Naive thymus-derived CD8-positive, alpha-beta T cell (primary cell): ENCODE measurements at regions not wholly inside any gene's neighbourhood (a gene's known extent, or its start where the extent isn't known, plus 50 kb on each side); places are given as distances from the start of the nearest gene placed in this dataset.
A peak's percentile ranks its signal among the peaks of the same experiment; 100 is the strongest.
"Not testable (repeated sequence)": the region's sequence is repeated elsewhere in the genome, so short reads cannot be mapped to it uniquely, and the experiment has no call there.

ENCODE experiments used
- ATAC-seq, 2 donors: fragments of 150-1000 bp; cut with Tn5 transposase in 1 of 2; sonication (Bioruptor Pico), chemical (Tn5 transposase) in 1 of 2; 1 replicate in 1 of 2; 2 replicates in 1 of 2; pipeline ENCODE4 v1.10.0; 2021; ENCODE audit warnings: mild to moderate bottlenecking in 2 of 2, moderate library complexity in 2 of 2
- POLR2A ChIA-PET: fragments of 350-600 bp; sonication (Branson Sonifier 250); formaldehyde crosslinking; loops from one replicate; lab custom pipeline; 2021; ENCODE audit warnings: antibody characterized with exemption; lab: Charles Lee
- DNase-seq, 10 donors: peaks; one replicate each; pipeline versions ENCODE4 v3.0.0 to v3.0.0-alpha.2; 2020 to 2022
- H3K27ac Mint-ChIP-seq, 10 donors: one replicate each; pipeline ENCODE4 v1.8.0; 2020 to 2022; ENCODE audit warnings: mild to moderate bottlenecking in 10 of 10, mixed read lengths in 10 of 10, moderate library complexity in 4 of 10, inconsistent platforms in 1 of 10
- H3K27me3 Mint-ChIP-seq, 5 donors: one replicate each; pipeline ENCODE4 v1.8.0; 2021 to 2022; ENCODE audit warnings: mixed read lengths in 5 of 5
- H3K36me3 Mint-ChIP-seq, 3 donors: one replicate each; pipeline ENCODE4 v1.8.0; 2020 to 2022; ENCODE audit warnings: mixed read lengths in 3 of 3, mild to moderate bottlenecking in 2 of 3, inconsistent platforms in 1 of 3
- H3K4me1 Mint-ChIP-seq, 4 donors: one replicate each; pipeline ENCODE4 v1.8.0; 2021 to 2022; ENCODE audit warnings: mixed read lengths in 4 of 4
- H3K4me3 Mint-ChIP-seq, 10 donors: one replicate each; pipeline ENCODE4 v1.8.0; 2020 to 2022; ENCODE audit warnings: mild to moderate bottlenecking in 10 of 10, mixed read lengths in 10 of 10, moderate library complexity in 6 of 10, inconsistent platforms in 1 of 10
- H3K9me3 Mint-ChIP-seq, 9 donors: one replicate each; pipeline ENCODE4 v1.8.0; 2020 to 2022; ENCODE audit warnings: mixed read lengths in 9 of 9, mild to moderate bottlenecking in 3 of 9, inconsistent platforms in 1 of 9, moderate library complexity in 1 of 9

- H3K4me1 Mint-ChIP-seq, POLR2A ChIA-PET, H3K36me3 Mint-ChIP-seq, ATAC-seq, H3K9me3 Mint-ChIP-seq, H3K27me3 Mint-ChIP-seq, H3K27ac Mint-ChIP-seq, H3K4me3 Mint-ChIP-seq, DNase-seq: not testable (repeated sequence)
Measured at GRCh38 chr7:39796947-39797346, 153.1 kb upstream of the CDK13 start.

GRCh38 chr7:39798077-39798476 is 152.0 kb upstream of the CDK13 start:
- H3K4me3 Mint-ChIP-seq, H3K4me1 Mint-ChIP-seq, DNase-seq, POLR2A ChIA-PET, H3K27me3 Mint-ChIP-seq, H3K27ac Mint-ChIP-seq, H3K9me3 Mint-ChIP-seq, H3K36me3 Mint-ChIP-seq, ATAC-seq: not testable (repeated sequence)

- Mint-ChIP-seq H3K4me1 (no peaks in the 10 kb centered on the region), H3K4me3 (no peak overlapping the region), H3K9me3 (no peaks in the 10 kb centered on the region), H3K27me3 (peaks cover 4 to 23% (median 6%) of the 10 kb centered on the region in 5 donors), H3K36me3 (peaks cover 0 to 2% (median 0%) of the 10 kb centered on the region in 3 donors), H3K27ac (no peak overlapping the region)
- POLR2A ChIA-PET, result no interaction called here
- DNase-seq, result no peak
- no peak for ATAC-seq
Measured at GRCh38 chr7:39808796-39809481, 141.1 kb upstream of the CDK13 start.

- H3K4me3 Mint-ChIP-seq, result no peak overlapping the region
- POLR2A ChIA-PET, result no interaction called here
- DNase-seq (no peak), ATAC-seq (no peak)
- H3K27me3 Mint-ChIP-seq, result peaks cover 7 to 30% (median 14%) of the 10 kb centered on the region in 5 donors
- no peak overlapping the region for H3K27ac Mint-ChIP-seq
- H3K9me3 Mint-ChIP-seq, result no peaks in the 10 kb centered on the region
- H3K36me3 Mint-ChIP-seq, result peaks cover 0 to 2% (median 0%) of the 10 kb centered on the region in 3 donors
- H3K4me1 Mint-ChIP-seq, result no peaks in the 10 kb centered on the region
Measured at GRCh38 chr7:39810204-39810642, 139.8 kb upstream of the CDK13 start.

GRCh38 chr7:39810710-39811109 is 139.3 kb upstream of the CDK13 start:
- Mint-ChIP-seq H3K4me3 (no peak overlapping the region), H3K27ac (no peak overlapping the region), H3K36me3 (peaks cover 0 to 2% (median 0%) of the 10 kb centered on the region in 3 donors), H3K27me3 (peaks cover 7 to 35% (median 18%) of the 10 kb centered on the region in 5 donors), H3K4me1 (no peaks in the 10 kb centered on the region), H3K9me3 (no peaks in the 10 kb centered on the region)
- no peak for ATAC-seq
- POLR2A ChIA-PET, result no interaction called here
- no peak for DNase-seq

- ATAC-seq (no peak), DNase-seq (no peak)
- Mint-ChIP-seq H3K27me3 (peaks cover 7 to 35% (median 23%) of the 10 kb centered on the region in 5 donors), H3K4me3 (no peak overlapping the region), H3K4me1 (no peaks in the 10 kb centered on the region), H3K36me3 (peaks cover 0 to 2% (median 0%) of the 10 kb centered on the region in 3 donors), H3K9me3 (no peaks in the 10 kb centered on the region), H3K27ac (peak overlapping the region in 1 of 10 donors; percentile 58)
- POLR2A ChIA-PET, result no interaction called here
Measured at GRCh38 chr7:39811161-39811614, 138.9 kb upstream of the CDK13 start.

- ATAC-seq (no peak), DNase-seq (no peak)
- Mint-ChIP-seq H3K4me3 (no peak overlapping the region), H3K4me1 (no peaks in the 10 kb centered on the region), H3K27ac (no peak overlapping the region), H3K36me3 (no peaks in the 10 kb centered on the region), H3K9me3 (no peaks in the 10 kb centered on the region), H3K27me3 (peaks cover 9 to 29% (median 17%) of the 10 kb centered on the region in 5 donors)
- POLR2A ChIA-PET, result no interaction called here
Measured at GRCh38 chr7:39816462-39817060, 133.5 kb upstream of the CDK13 start.

- no peaks in the 10 kb centered on the region for H3K36me3 Mint-ChIP-seq
- no peak for DNase-seq
- no peak for ATAC-seq
- H3K27me3 Mint-ChIP-seq, result peaks cover 7 to 31% (median 13%) of the 10 kb centered on the region in 5 donors
- no peak overlapping the region for H3K27ac Mint-ChIP-seq
- no peaks in the 10 kb centered on the region for H3K9me3 Mint-ChIP-seq
- POLR2A ChIA-PET, result no interaction called here
- H3K4me3 Mint-ChIP-seq, result no peak overlapping the region
- H3K4me1 Mint-ChIP-seq, result no peaks in the 10 kb centered on the region
Measured at GRCh38 chr7:39819514-39819913, 130.5 kb upstream of the CDK13 start.

GRCh38 chr7:39824456-39825200 is 125.4 kb upstream of the CDK13 start:
- no peak overlapping the region for H3K27ac Mint-ChIP-seq
- POLR2A ChIA-PET, result no interaction called here

GRCh38 chr7:39825401-39825980 is 124.6 kb upstream of the CDK13 start:
- H3K4me1 Mint-ChIP-seq, result no peaks in the 10 kb centered on the region
- H3K36me3 Mint-ChIP-seq, result no peaks in the 10 kb centered on the region
- no peak overlapping the region for H3K4me3 Mint-ChIP-seq
- ATAC-seq (no peak), DNase-seq (no peak)
- peaks cover 12 to 31% (median 25%) of the 10 kb centered on the region in 5 donors for H3K27me3 Mint-ChIP-seq
- H3K27ac Mint-ChIP-seq, result no peak overlapping the region
- H3K9me3 Mint-ChIP-seq, result no peaks in the 10 kb centered on the region
- POLR2A ChIA-PET, result no interaction called here

More at GRCh38 chr7:39824456-39825200, 125.4 kb upstream of the CDK13 start:
- Mint-ChIP-seq H3K27me3 (peaks cover 8 to 23% (median 20%) of the 10 kb centered on the region in 5 donors), H3K4me1 (no peaks in the 10 kb centered on the region), H3K4me3 (no peak overlapping the region), H3K9me3 (no peaks in the 10 kb centered on the region), H3K36me3 (no peaks in the 10 kb centered on the region)
- no peak for DNase-seq
- ATAC-seq, result no peak

GRCh38 chr7:39826166-39826565 is 123.9 kb upstream of the CDK13 start:
- POLR2A ChIA-PET, result no interaction called here
- Mint-ChIP-seq H3K27me3 (peaks cover 12 to 33% (median 29%) of the 10 kb centered on the region in 5 donors), H3K36me3 (no peaks in the 10 kb centered on the region)

GRCh38 chr7:39827571-39827970 is 122.5 kb upstream of the CDK13 start:
- DNase-seq (no peak), ATAC-seq (no peak)
- Mint-ChIP-seq H3K9me3 (no peaks in the 10 kb centered on the region), H3K4me1 (no peaks in the 10 kb centered on the region), H3K27me3 (peaks cover 12 to 38% (median 33%) of the 10 kb centered on the region in 5 donors), H3K4me3 (no peak overlapping the region), H3K36me3 (no peaks in the 10 kb centered on the region), H3K27ac (no peak overlapping the region)
- POLR2A ChIA-PET, result no interaction called here

More at GRCh38 chr7:39826166-39826565, 123.9 kb upstream of the CDK13 start:
- no peak for ATAC-seq
- H3K4me3 Mint-ChIP-seq, result no peak overlapping the region
- no peak for DNase-seq
- no peaks in the 10 kb centered on the region for H3K4me1 Mint-ChIP-seq
- H3K27ac Mint-ChIP-seq, result no peak overlapping the region
- H3K9me3 Mint-ChIP-seq, result no peaks in the 10 kb centered on the region
